Spleen (tissue), 11 donors: ENCODE measurements at regions not wholly inside any gene's neighbourhood (a gene's known extent, or its start where the extent isn't known, plus 50 kb on each side); places are given as distances from the start of the nearest gene placed in this dataset.

ENCODE experiments used
- DNase-seq: peaks from one replicate; pipeline ENCODE4 v3.0.0-alpha.2; 2020
- H3K27ac ChIP-seq, 8 donors: fragments of 200-600 bp; sonication (generic) in 7 of 8; 1 replicate in 4 of 8; 2 replicates in 4 of 8; pipeline versions ENCODE4 v1.5.0 to v1.8.0; 2016 to 2021; ENCODE audit warnings: inconsistent platforms in 4 of 8, mild to moderate bottlenecking in 4 of 8, moderate library complexity in 1 of 8
- H3K27me3 ChIP-seq, 7 donors: fragments of 200-600 bp; sonication (generic) in 6 of 7; replicated peaks in 1 of 7; 1 replicate in 4 of 7; 2 replicates in 3 of 7; pipeline versions ENCODE4 v1.5.0 to v1.8.0; 2016 to 2021; ENCODE audit warnings: inconsistent platforms in 3 of 7, mild to moderate bottlenecking in 1 of 7
- H3K36me3 ChIP-seq, 6 donors: fragments of 200-600 bp; sonication (generic) in 5 of 6; 1 replicate in 4 of 6; 2 replicates in 2 of 6; pipeline versions ENCODE4 v1.5.0 to v1.8.0; 2016 to 2021; ENCODE audit warnings: inconsistent platforms in 2 of 6
- H3K4me1 ChIP-seq, 6 donors: fragments of 200-600 bp; sonication (generic) in 5 of 6; 1 replicate in 3 of 6; 2 replicates in 3 of 6; pipeline versions ENCODE4 v1.5.0 to v1.8.0; 2016 to 2021; ENCODE audit warnings: inconsistent platforms in 3 of 6
- H3K4me3 ChIP-seq, 8 donors: fragments of 200-600 bp; sonication (generic) in 7 of 8; 1 replicate in 4 of 8; 2 replicates in 4 of 8; pipeline versions ENCODE4 v1.5.0 to v1.8.0; 2016 to 2021; ENCODE audit warnings: inconsistent platforms in 4 of 8, mild to moderate bottlenecking in 4 of 8, moderate library complexity in 2 of 8
- H3K9me3 ChIP-seq, 8 donors: fragments of 200-600 bp; sonication (generic) in 7 of 8; 1 replicate in 4 of 8; 2 replicates in 4 of 8; pipeline versions ENCODE4 v1.5.0 to v1.8.0; 2016 to 2021; ENCODE audit warnings: inconsistent platforms in 4 of 8
- CTCF ChIP-seq, 11 experiments: fragments of 200-600 bp in 7 of 11; fragments of 450-650 bp in 4 of 11; sonication (generic) in 4 of 11; IDR thresholded peaks in 8 of 11; conservative IDR thresholded peaks in 3 of 11; 1 replicate in 7 of 11; 2 replicates in 4 of 11; pipeline versions ENCODE4 v1.4.0 to v1.8.0; 2016 to 2021; ENCODE audit warnings: antibody characterized with exemption in 11 of 11, inconsistent platforms in 4 of 11, mild to moderate bottlenecking in 1 of 11
- POLR2A ChIP-seq, 3 donors: fragments of 450-650 bp; IDR thresholded peaks; one replicate each; pipeline ENCODE4 v1.5.1; 2017; ENCODE audit warnings: antibody characterized with exemption in 3 of 3, mild to moderate bottlenecking in 1 of 3
- POLR2AphosphoS5 ChIP-seq, 3 donors: sonication (generic); formaldehyde crosslinking; IDR thresholded peaks; one replicate each; pipeline ENCODE4 v1.5.1; 2017; ENCODE audit warnings: antibody characterized with exemption in 3 of 3
- WGBS, 5 donors: extraction: QIAGEN DNeasy Blood & Tissue Kit in 3 of 5; methylation state at CpG; one replicate each; pipeline versions ENCODE4 v1.1.5 to v1.1.7; 2013 to 2018; 5-methylcytosine and 5-hydroxymethylcytosine counted together
- intact Hi-C: fragments of 100-400 bp; cut with DNase I; formaldehyde crosslinking; loops from one replicate; pipeline ENCODE4 v1.15.0; 2023; ENCODE audit warnings: low total_unique reads
- donor health status: healthy with polysubstance abuse.
- donor health status: DM: no; HTN: no; CAD: no; lungs with moderate emphysema.
- donor health status: DM: no; HTN: no; CAD: no.
- donor health status: Bipolar disorder and iron deficiency.
- donor health status: healthy.
- donor health status: DM: no; HTN: no; CAD: no.
- donor health status: DM: yes; HTN: yes; CAD: no.

DNA sequence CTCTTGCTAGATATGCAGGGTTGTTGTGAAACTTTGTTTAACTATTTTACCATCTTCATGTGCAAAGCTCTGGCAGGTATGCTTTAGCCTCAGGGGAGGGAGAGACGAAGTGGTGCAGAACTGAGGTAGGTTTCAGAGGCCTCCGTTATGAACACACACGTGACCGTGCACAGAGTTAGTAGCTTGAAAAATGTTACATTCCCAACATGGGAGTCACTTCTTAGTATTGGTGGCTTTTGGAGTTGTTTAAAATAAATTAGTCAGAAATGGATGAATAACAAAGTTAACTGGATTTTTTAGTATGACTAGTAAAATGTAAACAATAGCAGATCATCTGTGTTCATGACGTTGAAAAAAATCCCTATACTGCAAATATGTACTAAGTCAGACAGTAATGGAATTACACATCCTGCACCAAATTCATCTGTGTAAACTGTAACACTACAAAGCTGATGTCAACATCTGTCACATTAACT lies 279.6 kb downstream of the KLF13 start:
- DNase-seq: no peak
- peaks cover 0 to 22% (median 0%) of the 10 kb centered on the region in 8 donors for H3K9me3 ChIP-seq
- no peaks in the 10 kb centered on the region for H3K4me1 ChIP-seq
- H3K27ac ChIP-seq: no peak overlapping the region
- TF ChIP-seq POLR2AphosphoS5 (IDR thresholded peaks at IDR 0.05) (no peak), CTCF (IDR thresholded peaks at IDR 0.05 in 8 of 11, conservative IDR thresholded peaks at IDR 0.05 in 3 of 11) (no peak), POLR2A (IDR thresholded peaks at IDR 0.05) (no peak)
- H3K36me3 ChIP-seq: no peaks in the 10 kb centered on the region
- H3K27me3 ChIP-seq: no peaks in the 10 kb centered on the region
- H3K4me3 ChIP-seq: no peak overlapping the region
- WGBS, 5 donors: 80 to 97% (median 93%) methylated on average over 5 of the region's 5 CpGs
- intact Hi-C loops: no loop called here

DNA sequence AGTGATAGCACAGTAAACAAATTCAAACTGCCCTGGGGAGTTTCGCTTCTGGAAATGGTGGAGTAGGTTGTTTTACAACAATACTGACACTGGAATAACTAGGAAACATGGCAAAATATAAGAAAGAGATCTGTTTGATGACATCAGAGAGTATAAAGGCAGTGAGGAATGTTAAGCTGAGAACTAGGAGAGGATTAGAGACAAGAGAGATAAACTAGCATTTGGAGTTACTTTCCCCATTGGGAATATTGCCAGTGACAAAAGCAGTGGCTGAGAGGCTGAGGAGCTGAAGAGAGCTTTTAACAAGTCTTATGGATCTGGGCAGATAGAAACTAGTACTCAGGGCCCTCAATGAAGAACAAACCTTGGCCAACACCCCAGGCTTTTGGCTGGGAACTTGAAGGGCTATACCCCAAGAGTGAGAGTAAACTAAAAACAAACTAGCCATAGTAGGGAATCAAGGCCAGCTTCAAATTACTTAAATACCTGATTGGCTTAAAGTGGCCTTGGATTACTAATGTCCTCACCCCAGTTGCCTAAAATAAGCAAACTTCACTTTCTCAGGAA lies 280.4 kb downstream of the KLF13 start:
- TF ChIP-seq POLR2A (IDR thresholded peaks at IDR 0.05) (no peak), CTCF (IDR thresholded peaks at IDR 0.05 in 8 of 11, conservative IDR thresholded peaks at IDR 0.05 in 3 of 11) (no peak), POLR2AphosphoS5 (IDR thresholded peaks at IDR 0.05) (no peak)
- no peak for DNase-seq
- no peak overlapping the region for H3K27ac ChIP-seq
- intact Hi-C loops: no loop called here
- H3K9me3 ChIP-seq: peaks cover 0 to 22% (median 0%) of the 10 kb centered on the region in 8 donors
- H3K27me3 ChIP-seq: no peaks in the 10 kb centered on the region
- no peaks in the 10 kb centered on the region for H3K4me1 ChIP-seq
- no peaks in the 10 kb centered on the region for H3K36me3 ChIP-seq
- H3K4me3 ChIP-seq: no peak overlapping the region
- 74 to 91% (median 75%) methylated on average over 1 of the region's 1 CpG for WGBS, 5 donors

DNA sequence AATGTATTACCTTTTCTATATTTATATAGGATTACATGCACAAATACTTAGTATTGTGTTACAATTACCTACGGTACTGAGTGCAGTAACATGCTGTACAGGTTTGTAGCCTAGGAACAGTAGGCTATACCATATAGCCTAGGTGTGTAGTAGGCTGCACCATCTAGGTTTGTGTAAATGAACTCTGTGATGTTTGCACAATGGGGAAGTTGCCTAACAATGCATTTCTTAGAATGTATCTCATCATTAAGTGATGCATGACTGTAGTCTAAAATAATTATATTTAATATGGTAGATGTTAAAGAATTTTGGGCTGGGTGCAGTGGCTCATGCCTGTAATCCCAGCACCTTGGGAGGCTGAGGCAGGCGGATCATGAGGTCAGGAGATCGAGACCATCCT lies 281.0 kb downstream of the KLF13 start:
- Histone ChIP-seq H3K27me3 (no peaks in the 10 kb centered on the region), H3K4me3 (no peak overlapping the region), H3K36me3 (no peaks in the 10 kb centered on the region), H3K27ac (no peak overlapping the region), H3K4me1 (no peaks in the 10 kb centered on the region), H3K9me3 (peaks cover 0 to 19% (median 2%) of the 10 kb centered on the region in 8 donors)
- intact Hi-C loops: no loop called here
- WGBS, 5 donors: 81 to 92% (median 90%) methylated on average over 3 of the region's 3 CpGs
- TF ChIP-seq CTCF (IDR thresholded peaks at IDR 0.05 in 8 of 11, conservative IDR thresholded peaks at IDR 0.05 in 3 of 11): no peak
- no peak for TF ChIP-seq POLR2A (IDR thresholded peaks at IDR 0.05)
- TF ChIP-seq POLR2AphosphoS5 (IDR thresholded peaks at IDR 0.05): no peak
- DNase-seq: no peak

- Histone ChIP-seq H3K4me3 (no peak overlapping the region), H3K4me1 (no peaks in the 10 kb centered on the region), H3K27ac (no peak overlapping the region), H3K27me3 (no peaks in the 10 kb centered on the region), H3K36me3 (no peaks in the 10 kb centered on the region), H3K9me3 (peaks cover 0 to 15% (median 7%) of the 10 kb centered on the region in 8 donors)
- no peak for DNase-seq
- intact Hi-C loops: no loop called here
- WGBS, 5 donors: 57 to 68% (median 58%) methylated on average over 4 to 6 of the region's 6 CpGs
- TF ChIP-seq POLR2AphosphoS5 (IDR thresholded peaks at IDR 0.05): no peak
- TF ChIP-seq CTCF (IDR thresholded peaks at IDR 0.05 in 8 of 11, conservative IDR thresholded peaks at IDR 0.05 in 3 of 11): no peak
- no peak for TF ChIP-seq POLR2A (IDR thresholded peaks at IDR 0.05)
Measured at GRCh38 chr15:31609258-31609681, 282.6 kb downstream of the KLF13 start.
